ENCODE measurements at regions not wholly inside any gene's neighbourhood (a gene's known extent, or its start where the extent isn't known, plus 50 kb on each side); places are given as distances from the start of the nearest gene placed in this dataset.
"Not testable (repeated sequence)": the region's sequence is repeated elsewhere in the genome, so short reads cannot be mapped to it uniquely, and the experiment has no call there.

- no peak for TF ChIP-seq EZH2 (IDR thresholded peaks at IDR 0.05; ENCODE audit: borderline replicate concordance, low read depth, low read length, severe bottlenecking)
- TF ChIP-seq CTCF (IDR thresholded peaks at IDR 0.05; ENCODE audit: borderline replicate concordance, extremely low read depth, low read length, poor library complexity, severe bottlenecking), result no peak
Measured at GRCh38 chr4:126544276-126544675, 1088.5 kb upstream of the INTU start.

GRCh38 chr4:126546197-126546596 is 1086.6 kb upstream of the INTU start:
- not testable (repeated sequence) for H3K4me2 ChIP-seq (ENCODE audit: insufficient read depth, low read length); H4K20me1 ChIP-seq (ENCODE audit: insufficient read depth, low read length); H3K9me3 ChIP-seq (ENCODE audit: insufficient read depth, low read length, severe bottlenecking); DNase-seq; H3K79me2 ChIP-seq (ENCODE audit: insufficient read depth, low read length); H3K27ac ChIP-seq (ENCODE audit: low read length); H3K36me3 ChIP-seq (ENCODE audit: insufficient read depth, low read length); H2AFZ ChIP-seq (ENCODE audit: low read depth, low read length); H3K4me1 ChIP-seq (ENCODE audit: insufficient read depth, low read length); ATAC-seq (ENCODE audit: insufficient read depth, low read depth); H3K9ac ChIP-seq (ENCODE audit: low read depth, low read length); H3K27me3 ChIP-seq (ENCODE audit: insufficient read depth, low read length, poor library complexity); H3K4me3 ChIP-seq (ENCODE audit: low read depth in 1 of 2, low read length in 2 of 2)

More at GRCh38 chr4:126544276-126544675, 1088.5 kb upstream of the INTU start:
- Histone ChIP-seq H3K9me3 (ENCODE audit: insufficient read depth, low read length, severe bottlenecking) (no peaks in the 10 kb centered on the region), H3K4me3 (ENCODE audit: low read depth in 1 of 2, low read length in 2 of 2) (no peak overlapping the region), H3K4me2 (ENCODE audit: insufficient read depth, low read length) (no peak overlapping the region), H2AFZ (ENCODE audit: low read depth, low read length) (no peak overlapping the region), H4K20me1 (ENCODE audit: insufficient read depth, low read length) (no peaks in the 10 kb centered on the region), H3K79me2 (ENCODE audit: insufficient read depth, low read length) (no peaks in the 10 kb centered on the region), H3K9ac (ENCODE audit: low read depth, low read length) (no peak overlapping the region), H3K4me1 (ENCODE audit: insufficient read depth, low read length) (no peaks in the 10 kb centered on the region), H3K27ac (ENCODE audit: low read length) (no peak overlapping the region), H3K36me3 (ENCODE audit: insufficient read depth, low read length) (no peaks in the 10 kb centered on the region), H3K27me3 (ENCODE audit: insufficient read depth, low read length, poor library complexity) (no peaks in the 10 kb centered on the region)
- no peak for DNase-seq
- ATAC-seq (ENCODE audit: insufficient read depth, low read depth), result no peak

GRCh38 chr4:126547352-126547751 is 1085.4 kb upstream of the INTU start:
- DNase-seq, result no peak
- H3K27ac ChIP-seq (ENCODE audit: low read length), result no peak overlapping the region
- H2AFZ ChIP-seq (ENCODE audit: low read depth, low read length), result no peak overlapping the region
- TF ChIP-seq CTCF (IDR thresholded peaks at IDR 0.05; ENCODE audit: borderline replicate concordance, extremely low read depth, low read length, poor library complexity, severe bottlenecking) (no peak), EZH2 (IDR thresholded peaks at IDR 0.05; ENCODE audit: borderline replicate concordance, low read depth, low read length, severe bottlenecking) (no peak)
- no peak overlapping the region for H3K9ac ChIP-seq (ENCODE audit: low read depth, low read length)
- ATAC-seq (ENCODE audit: insufficient read depth, low read depth), result no peak
- H3K4me1 ChIP-seq (ENCODE audit: insufficient read depth, low read length), result no peaks in the 10 kb centered on the region
- no peaks in the 10 kb centered on the region for H3K79me2 ChIP-seq (ENCODE audit: insufficient read depth, low read length)
- no peaks in the 10 kb centered on the region for H3K27me3 ChIP-seq (ENCODE audit: insufficient read depth, low read length, poor library complexity)
- no peaks in the 10 kb centered on the region for H3K36me3 ChIP-seq (ENCODE audit: insufficient read depth, low read length)
- no peak overlapping the region for H3K4me3 ChIP-seq (ENCODE audit: low read depth in 1 of 2, low read length in 2 of 2)
- no peaks in the 10 kb centered on the region for H4K20me1 ChIP-seq (ENCODE audit: insufficient read depth, low read length)
- no peaks in the 10 kb centered on the region for H3K9me3 ChIP-seq (ENCODE audit: insufficient read depth, low read length, severe bottlenecking)
- H3K4me2 ChIP-seq (ENCODE audit: insufficient read depth, low read length), result no peak overlapping the region

GRCh38 chr4:126548890-126549289 is 1083.9 kb upstream of the INTU start:
- TF ChIP-seq CTCF (IDR thresholded peaks at IDR 0.05; ENCODE audit: borderline replicate concordance, extremely low read depth, low read length, poor library complexity, severe bottlenecking) (no peak), EZH2 (IDR thresholded peaks at IDR 0.05; ENCODE audit: borderline replicate concordance, low read depth, low read length, severe bottlenecking) (no peak)
- no peak for ATAC-seq (ENCODE audit: insufficient read depth, low read depth)
- no peaks in the 10 kb centered on the region for H3K4me1 ChIP-seq (ENCODE audit: insufficient read depth, low read length)

More at GRCh38 chr4:126548890-126549289, 1083.9 kb upstream of the INTU start:
- no peak overlapping the region for H3K4me2 ChIP-seq (ENCODE audit: insufficient read depth, low read length)
- no peak overlapping the region for H3K27ac ChIP-seq (ENCODE audit: low read length)
- H3K27me3 ChIP-seq (ENCODE audit: insufficient read depth, low read length, poor library complexity), result no peaks in the 10 kb centered on the region
- H2AFZ ChIP-seq (ENCODE audit: low read depth, low read length), result no peak overlapping the region
- H3K36me3 ChIP-seq (ENCODE audit: insufficient read depth, low read length), result no peaks in the 10 kb centered on the region
- H3K4me3 ChIP-seq (ENCODE audit: low read depth in 1 of 2, low read length in 2 of 2), result no peak overlapping the region
- no peaks in the 10 kb centered on the region for H3K9me3 ChIP-seq (ENCODE audit: insufficient read depth, low read length, severe bottlenecking)
- H4K20me1 ChIP-seq (ENCODE audit: insufficient read depth, low read length), result no peaks in the 10 kb centered on the region
- H3K9ac ChIP-seq (ENCODE audit: low read depth, low read length), result no peak overlapping the region
- H3K79me2 ChIP-seq (ENCODE audit: insufficient read depth, low read length), result no peaks in the 10 kb centered on the region
- DNase-seq, result no peak
